HL-60 (cell line): ENCODE measurements at regions not wholly inside any gene's neighbourhood (a gene's known extent, or its start where the extent isn't known, plus 50 kb on each side); places are given as distances from the start of the nearest gene placed in this dataset.
A peak's percentile ranks its signal among the peaks of the same experiment; 100 is the strongest.

Source experiments
- DNase-seq, 2 experiments: peaks; one replicate each; pipeline ENCODE4 v3.0.0-alpha.2; 2010 to 2020; ENCODE audit warnings: low read depth in 1 of 2, low spot score in 1 of 2
- H3K27ac ChIP-seq: fragments of 250-450 bp; sonication (Bioruptor Pico); replicated peaks from 2 replicates; pipeline ENCODE4 v1.5.1; 2020; ENCODE audit warnings: mild to moderate bottlenecking, moderate library complexity
- H3K27me3 ChIP-seq: fragments of 250-450 bp; sonication (Bioruptor Pico); 2 replicates; pipeline ENCODE4 v1.5.1; 2021; ENCODE audit warnings: mild to moderate bottlenecking, moderate library complexity; ENCODE audit not compliant: insufficient read depth, poor library complexity, severe bottlenecking
- H3K4me3 ChIP-seq: replicated peaks from 2 replicates; pipeline ENCODE4 v1.5.1; 2011; ENCODE audit warnings: mild to moderate bottlenecking, control low read depth, low read length; ENCODE audit not compliant: insufficient read depth
- CTCF ChIP-seq: IDR thresholded peaks from one replicate; pipeline ENCODE4 v1.5.1; 2011; ENCODE audit warnings: low read length, control low read depth, inconsistent platforms; ENCODE audit not compliant: insufficient read depth
- GABPA ChIP-seq: IDR thresholded peaks from 2 replicates; pipeline ENCODE4 v1.6.1; 2012; ENCODE audit warnings: low read depth
- POLR2AphosphoS5 ChIP-seq: IDR thresholded peaks from 2 replicates; pipeline ENCODE4 v1.6.1; 2012; ENCODE audit warnings: low read depth
- REST ChIP-seq: IDR thresholded peaks from 2 replicates; pipeline ENCODE4 v1.6.1; 2012; ENCODE audit warnings: low read depth; ENCODE audit not compliant: insufficient replicate concordance
- SPI1 ChIP-seq: IDR thresholded peaks from 2 replicates; pipeline ENCODE4 v1.6.1; 2012; ENCODE audit warnings: low read depth, mild to moderate bottlenecking, borderline replicate concordance

- Histone ChIP-seq H3K27ac (no peak overlapping the region), H3K4me3 (no peak overlapping the region), H3K27me3 (no peaks in the 10 kb centered on the region)
- no peak for DNase-seq
- no peak for TF ChIP-seq GABPA
These were observed 80.3 kb downstream of the SLC4A3 start for GRCh38 chr2:219707496-219708285.

- no peak overlapping the region for H3K27ac ChIP-seq
- no peak for DNase-seq
- H3K4me3 ChIP-seq = no peak overlapping the region
- H3K27me3 ChIP-seq = no peaks in the 10 kb centered on the region
- TF ChIP-seq SPI1 (no peak), POLR2AphosphoS5 (no peak), GABPA (no peak), CTCF (no peak), REST (no peak)
These were observed 81.9 kb downstream of the SLC4A3 start for GRCh38 chr2:219709331-219709761.

GRCh38 chr2:219713110-219713509 lies 85.7 kb downstream of the SLC4A3 start:
- TF ChIP-seq CTCF (no peak), REST (no peak), SPI1 (no peak), POLR2AphosphoS5 (no peak), GABPA (no peak)
- Histone ChIP-seq H3K27ac (no peak overlapping the region), H3K27me3 (no peaks in the 10 kb centered on the region), H3K4me3 (no peak overlapping the region)
- peak; percentile 30 to 49 for DNase-seq

- Histone ChIP-seq H3K27me3 (no peaks in the 10 kb centered on the region), H3K4me3 (no peak overlapping the region), H3K27ac (no peak overlapping the region)
- TF ChIP-seq GABPA = no peak
- no peak for TF ChIP-seq CTCF
- TF ChIP-seq REST = no peak
- TF ChIP-seq POLR2AphosphoS5 = no peak
- no peak for TF ChIP-seq SPI1
- no peak for DNase-seq
These were observed 87.4 kb downstream of the SLC4A3 start for GRCh38 chr2:219714681-219715400.
